Liver (tissue), 8 donors: ENCODE measurements at regions not wholly inside any gene's neighbourhood (a gene's known extent, or its start where the extent isn't known, plus 50 kb on each side); places are given as distances from the start of the nearest gene placed in this dataset.

Source experiments
- DNase-seq: peaks from one replicate; pipeline ENCODE4 v3.0.0-alpha.2; 2017; ENCODE audit warnings: low spot score
- H3K27ac ChIP-seq, 2 donors: one replicate each; pipeline ENCODE4 v1.7.0; 2013; ENCODE audit warnings: inconsistent platforms in 2 of 2, low read length in 2 of 2, control low read depth in 1 of 2, low read depth in 1 of 2, mild to moderate bottlenecking in 1 of 2
- H3K27me3 ChIP-seq, 4 donors: one replicate each; pipeline versions ENCODE4 v1.6.1 to v1.7.0; 2013; ENCODE audit warnings: low read length in 3 of 4, inconsistent platforms in 1 of 4, mild to moderate bottlenecking in 1 of 4, moderate library complexity in 1 of 4; ENCODE audit not compliant: control insufficient read depth in 4 of 4, insufficient read depth in 4 of 4
- H3K36me3 ChIP-seq, 4 donors: one replicate each; pipeline versions ENCODE4 v1.6.1 to v1.7.0; 2013; ENCODE audit warnings: low read length in 3 of 4, mild to moderate bottlenecking in 3 of 4, low read depth in 1 of 4, moderate library complexity in 1 of 4; ENCODE audit not compliant: control insufficient read depth in 4 of 4, insufficient read depth in 3 of 4
- H3K4me1 ChIP-seq, 4 donors: one replicate each; pipeline versions ENCODE4 v1.6.1 to v1.7.0; 2013; ENCODE audit warnings: low read length in 3 of 4, mild to moderate bottlenecking in 3 of 4, moderate library complexity in 1 of 4; ENCODE audit not compliant: control insufficient read depth in 4 of 4, insufficient read depth in 4 of 4
- H3K4me3 ChIP-seq, 3 donors: one replicate each; pipeline versions ENCODE4 v1.6.1 to v1.7.0; 2013; ENCODE audit warnings: low read length in 3 of 3, control low read depth in 1 of 3, low read depth in 1 of 3, mild to moderate bottlenecking in 1 of 3
- H3K9ac ChIP-seq, 2 donors: one replicate each; pipeline ENCODE4 v1.7.0; 2013; ENCODE audit warnings: low read length in 2 of 2, mild to moderate bottlenecking in 2 of 2, moderate library complexity in 2 of 2, control low read depth in 1 of 2, low read depth in 1 of 2
- H3K9me3 ChIP-seq, 4 donors: one replicate each; pipeline versions ENCODE4 v1.6.1 to v1.7.0; 2013; ENCODE audit warnings: low read length in 3 of 4; ENCODE audit not compliant: control insufficient read depth in 4 of 4
- EGR1 ChIP-seq, 2 donors: IDR thresholded peaks; 2 replicates each; pipeline ENCODE4 v1.6.1; 2016 to 2018; ENCODE audit warnings: antibody characterized with exemption in 2 of 2, low read depth in 2 of 2
- FOXA2 ChIP-seq: IDR thresholded peaks from 2 replicates; pipeline ENCODE4 v1.6.1; 2016; ENCODE audit warnings: antibody characterized with exemption
- GABPA ChIP-seq, 2 donors: IDR thresholded peaks in 1 of 2; conservative IDR thresholded peaks in 1 of 2; 2 replicates each; pipeline ENCODE4 v1.6.1; 2016; ENCODE audit warnings: antibody characterized with exemption in 2 of 2, mild to moderate bottlenecking in 1 of 2, moderate library complexity in 1 of 2
- HNF4A ChIP-seq, 2 donors: conservative IDR thresholded peaks; 2 replicates each; pipeline ENCODE4 v1.6.1; 2016; ENCODE audit warnings: antibody characterized with exemption in 2 of 2, mild to moderate bottlenecking in 2 of 2
- HNF4G ChIP-seq: IDR thresholded peaks from 2 replicates; pipeline ENCODE4 v1.6.1; 2016; ENCODE audit warnings: antibody characterized with exemption
- JUND ChIP-seq, 2 donors: IDR thresholded peaks; 2 replicates each; pipeline ENCODE4 v1.6.1; 2016; ENCODE audit warnings: antibody characterized with exemption in 2 of 2
- MAX ChIP-seq: IDR thresholded peaks from 2 replicates; pipeline ENCODE4 v1.6.1; 2016; ENCODE audit warnings: antibody characterized with exemption
- NR2F2 ChIP-seq: IDR thresholded peaks from 2 replicates; pipeline ENCODE4 v1.6.1; 2016; ENCODE audit warnings: antibody characterized with exemption
- RAD21 ChIP-seq, 2 donors: IDR thresholded peaks; 2 replicates each; pipeline ENCODE4 v1.6.1; 2016; ENCODE audit warnings: antibody characterized with exemption in 2 of 2, mild to moderate bottlenecking in 2 of 2
- SP1 ChIP-seq: IDR thresholded peaks from 2 replicates; pipeline ENCODE4 v1.6.1; 2018; ENCODE audit warnings: antibody characterized with exemption, mild to moderate bottlenecking
- TAF1 ChIP-seq: conservative IDR thresholded peaks from 2 replicates; pipeline ENCODE4 v1.6.1; 2016; ENCODE audit warnings: antibody characterized with exemption, mild to moderate bottlenecking
- YY1 ChIP-seq: IDR thresholded peaks from 2 replicates; pipeline ENCODE4 v1.6.1; 2016; ENCODE audit warnings: antibody characterized with exemption, mild to moderate bottlenecking
- whole genome bisulfite sequencing: extraction: QIAGEN DNeasy Blood & Tissue Kit; methylation state at CpG from one replicate; pipeline ENCODE4 v1.1.7; 2013; 5-methylcytosine and 5-hydroxymethylcytosine counted together
- TF ChIP-seq, protein P1 (sequence below): IDR thresholded peaks from 2 replicates; pipeline ENCODE4 v1.6.1; 2016; ENCODE audit warnings: antibody characterized with exemption, mild to moderate bottlenecking
- TF ChIP-seq, protein P2 (sequence below): IDR thresholded peaks from 2 replicates; pipeline ENCODE4 v1.6.1; 2016; ENCODE audit warnings: antibody characterized with exemption
- TF ChIP-seq, protein P3 (sequence below): fragments of 150-350 bp; IDR thresholded peaks from 2 replicates; pipeline ENCODE4 v1.5.1; 2017; ENCODE audit warnings: improper control_type of control experiment, low read depth, low read length; ENCODE audit not compliant: missing input control
- TF ChIP-seq, protein P4 (sequence below): IDR thresholded peaks from 2 replicates; pipeline ENCODE4 v1.6.1; 2016; ENCODE audit warnings: antibody characterized with exemption
- donor health status: healthy.
- donor health status: healthy.
- donor health status: healthy.
- donor health status: healthy.
- donor health status: healthy.

- no peak for TF ChIP-seq MAX
These were observed 56.8 kb upstream of the SPATA12 start (continued) for GRCh38 chr3:57003676-57004075.

DNA sequence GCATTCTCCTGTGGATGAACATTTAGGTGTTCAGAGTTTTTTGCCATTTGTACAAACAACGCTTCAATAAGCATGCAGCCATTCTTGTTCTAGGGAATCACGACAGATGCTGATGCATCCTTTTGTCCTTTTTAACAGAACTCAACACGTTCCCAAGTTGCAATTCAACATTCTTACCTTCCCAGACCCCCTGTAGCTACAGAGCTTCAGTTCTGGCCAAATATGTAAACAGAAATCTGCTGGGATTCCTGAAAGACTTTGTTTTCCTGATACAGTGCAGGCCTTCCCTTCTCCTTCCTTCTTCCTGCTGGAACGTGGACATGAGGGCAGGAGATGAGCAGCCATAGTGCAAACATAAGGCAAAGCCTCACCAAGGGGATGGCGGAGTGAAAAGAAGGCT, 59.1 kb upstream of the SPATA12 start:
- H3K9ac ChIP-seq = no peak overlapping the region
- TF ChIP-seq, protein P1, sequence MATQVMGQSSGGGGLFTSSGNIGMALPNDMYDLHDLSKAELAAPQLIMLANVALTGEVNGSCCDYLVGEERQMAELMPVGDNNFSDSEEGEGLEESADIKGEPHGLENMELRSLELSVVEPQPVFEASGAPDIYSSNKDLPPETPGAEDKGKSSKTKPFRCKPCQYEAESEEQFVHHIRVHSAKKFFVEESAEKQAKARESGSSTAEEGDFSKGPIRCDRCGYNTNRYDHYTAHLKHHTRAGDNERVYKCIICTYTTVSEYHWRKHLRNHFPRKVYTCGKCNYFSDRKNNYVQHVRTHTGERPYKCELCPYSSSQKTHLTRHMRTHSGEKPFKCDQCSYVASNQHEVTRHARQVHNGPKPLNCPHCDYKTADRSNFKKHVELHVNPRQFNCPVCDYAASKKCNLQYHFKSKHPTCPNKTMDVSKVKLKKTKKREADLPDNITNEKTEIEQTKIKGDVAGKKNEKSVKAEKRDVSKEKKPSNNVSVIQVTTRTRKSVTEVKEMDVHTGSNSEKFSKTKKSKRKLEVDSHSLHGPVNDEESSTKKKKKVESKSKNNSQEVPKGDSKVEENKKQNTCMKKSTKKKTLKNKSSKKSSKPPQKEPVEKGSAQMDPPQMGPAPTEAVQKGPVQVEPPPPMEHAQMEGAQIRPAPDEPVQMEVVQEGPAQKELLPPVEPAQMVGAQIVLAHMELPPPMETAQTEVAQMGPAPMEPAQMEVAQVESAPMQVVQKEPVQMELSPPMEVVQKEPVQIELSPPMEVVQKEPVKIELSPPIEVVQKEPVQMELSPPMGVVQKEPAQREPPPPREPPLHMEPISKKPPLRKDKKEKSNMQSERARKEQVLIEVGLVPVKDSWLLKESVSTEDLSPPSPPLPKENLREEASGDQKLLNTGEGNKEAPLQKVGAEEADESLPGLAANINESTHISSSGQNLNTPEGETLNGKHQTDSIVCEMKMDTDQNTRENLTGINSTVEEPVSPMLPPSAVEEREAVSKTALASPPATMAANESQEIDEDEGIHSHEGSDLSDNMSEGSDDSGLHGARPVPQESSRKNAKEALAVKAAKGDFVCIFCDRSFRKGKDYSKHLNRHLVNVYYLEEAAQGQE = no peak
- TF ChIP-seq, protein P2, sequence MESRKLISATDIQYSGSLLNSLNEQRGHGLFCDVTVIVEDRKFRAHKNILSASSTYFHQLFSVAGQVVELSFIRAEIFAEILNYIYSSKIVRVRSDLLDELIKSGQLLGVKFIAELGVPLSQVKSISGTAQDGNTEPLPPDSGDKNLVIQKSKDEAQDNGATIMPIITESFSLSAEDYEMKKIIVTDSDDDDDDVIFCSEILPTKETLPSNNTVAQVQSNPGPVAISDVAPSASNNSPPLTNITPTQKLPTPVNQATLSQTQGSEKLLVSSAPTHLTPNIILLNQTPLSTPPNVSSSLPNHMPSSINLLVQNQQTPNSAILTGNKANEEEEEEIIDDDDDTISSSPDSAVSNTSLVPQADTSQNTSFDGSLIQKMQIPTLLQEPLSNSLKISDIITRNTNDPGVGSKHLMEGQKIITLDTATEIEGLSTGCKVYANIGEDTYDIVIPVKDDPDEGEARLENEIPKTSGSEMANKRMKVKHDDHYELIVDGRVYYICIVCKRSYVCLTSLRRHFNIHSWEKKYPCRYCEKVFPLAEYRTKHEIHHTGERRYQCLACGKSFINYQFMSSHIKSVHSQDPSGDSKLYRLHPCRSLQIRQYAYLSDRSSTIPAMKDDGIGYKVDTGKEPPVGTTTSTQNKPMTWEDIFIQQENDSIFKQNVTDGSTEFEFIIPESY = no peak
- TF ChIP-seq JUND (IDR thresholded peaks at IDR 0.05) (no peak), TAF1 (no peak), NR2F2 (no peak), HNF4A (conservative IDR thresholded peaks at IDR 0.05) (no peak)
- TF ChIP-seq, protein P3, sequence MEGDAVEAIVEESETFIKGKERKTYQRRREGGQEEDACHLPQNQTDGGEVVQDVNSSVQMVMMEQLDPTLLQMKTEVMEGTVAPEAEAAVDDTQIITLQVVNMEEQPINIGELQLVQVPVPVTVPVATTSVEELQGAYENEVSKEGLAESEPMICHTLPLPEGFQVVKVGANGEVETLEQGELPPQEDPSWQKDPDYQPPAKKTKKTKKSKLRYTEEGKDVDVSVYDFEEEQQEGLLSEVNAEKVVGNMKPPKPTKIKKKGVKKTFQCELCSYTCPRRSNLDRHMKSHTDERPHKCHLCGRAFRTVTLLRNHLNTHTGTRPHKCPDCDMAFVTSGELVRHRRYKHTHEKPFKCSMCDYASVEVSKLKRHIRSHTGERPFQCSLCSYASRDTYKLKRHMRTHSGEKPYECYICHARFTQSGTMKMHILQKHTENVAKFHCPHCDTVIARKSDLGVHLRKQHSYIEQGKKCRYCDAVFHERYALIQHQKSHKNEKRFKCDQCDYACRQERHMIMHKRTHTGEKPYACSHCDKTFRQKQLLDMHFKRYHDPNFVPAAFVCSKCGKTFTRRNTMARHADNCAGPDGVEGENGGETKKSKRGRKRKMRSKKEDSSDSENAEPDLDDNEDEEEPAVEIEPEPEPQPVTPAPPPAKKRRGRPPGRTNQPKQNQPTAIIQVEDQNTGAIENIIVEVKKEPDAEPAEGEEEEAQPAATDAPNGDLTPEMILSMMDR = no peak
- H3K27ac ChIP-seq = no peak overlapping the region
- H3K9me3 ChIP-seq = no peaks in the 10 kb centered on the region
- no peaks in the 10 kb centered on the region for H3K4me1 ChIP-seq
- no peak overlapping the region for H3K4me3 ChIP-seq
- 83% methylated on average over 5 of the region's 5 CpGs for WGBS
- DNase-seq = no peak
- H3K36me3 ChIP-seq = no peaks in the 10 kb centered on the region
- H3K27me3 ChIP-seq = no peaks in the 10 kb centered on the region

DNA sequence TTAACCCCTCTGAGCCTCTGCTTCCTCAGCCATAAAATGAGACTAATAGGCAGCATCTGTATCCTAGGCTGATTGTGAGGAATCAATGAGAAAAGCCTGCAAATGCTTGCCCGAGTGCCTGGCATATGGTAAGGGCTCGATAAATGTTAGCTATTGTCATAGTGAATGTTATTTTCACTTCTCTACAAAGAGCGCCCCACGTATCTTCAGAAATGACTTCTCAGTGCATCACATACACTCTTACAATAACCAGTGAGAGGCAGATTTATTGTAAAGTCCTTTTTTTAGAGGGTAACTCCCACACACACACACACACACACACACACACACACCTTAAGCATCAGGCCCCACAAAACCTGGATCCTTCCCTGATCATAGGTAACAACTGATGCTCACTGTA, 60.5 kb upstream of the SPATA12 start:
- DNase-seq = no peak
- no peak for TF ChIP-seq HNF4A (conservative IDR thresholded peaks at IDR 0.05)
- TF ChIP-seq GABPA (IDR thresholded peaks at IDR 0.05 in 1 of 2, conservative IDR thresholded peaks at IDR 0.05 in 1 of 2) = no peak
- TF ChIP-seq EGR1 (IDR thresholded peaks at IDR 0.05; ENCODE audit: low read depth in 2 of 2) = no peak
- TF ChIP-seq SP1 = no peak
- no peak for TF ChIP-seq TAF1
- TF ChIP-seq HNF4G = no peak
- TF ChIP-seq FOXA2 = no peak
- TF ChIP-seq YY1 = no peak
- no peak for TF ChIP-seq JUND (IDR thresholded peaks at IDR 0.05)
- TF ChIP-seq, protein P4, sequence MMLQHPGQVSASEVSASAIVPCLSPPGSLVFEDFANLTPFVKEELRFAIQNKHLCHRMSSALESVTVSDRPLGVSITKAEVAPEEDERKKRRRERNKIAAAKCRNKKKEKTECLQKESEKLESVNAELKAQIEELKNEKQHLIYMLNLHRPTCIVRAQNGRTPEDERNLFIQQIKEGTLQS = no peak
- no peak for TF ChIP-seq RAD21 (IDR thresholded peaks at IDR 0.05)
- no peaks in the 10 kb centered on the region for H3K9me3 ChIP-seq
- no peak overlapping the region for H3K4me3 ChIP-seq
- no peaks in the 10 kb centered on the region for H3K4me1 ChIP-seq
- no peaks in the 10 kb centered on the region for H3K36me3 ChIP-seq
- H3K27ac ChIP-seq = no peak overlapping the region
- H3K9ac ChIP-seq = no peak overlapping the region
- H3K27me3 ChIP-seq = no peaks in the 10 kb centered on the region
- WGBS = 94% methylated on average over 4 of the region's 4 CpGs
